ENCODE measurements at regions not wholly inside any gene's neighbourhood (a gene's known extent, or its start where the extent isn't known, plus 50 kb on each side); places are given as distances from the start of the nearest gene placed in this dataset. TPM values are rescaled to one million over a fixed set of nuclear protein-coding genes. Genes with fewer than 3 reads are reported as not detected.
"Not testable (repeated sequence)": the region's sequence is repeated elsewhere in the genome, so short reads cannot be mapped to it uniquely, and the experiment has no call there.

DNA sequence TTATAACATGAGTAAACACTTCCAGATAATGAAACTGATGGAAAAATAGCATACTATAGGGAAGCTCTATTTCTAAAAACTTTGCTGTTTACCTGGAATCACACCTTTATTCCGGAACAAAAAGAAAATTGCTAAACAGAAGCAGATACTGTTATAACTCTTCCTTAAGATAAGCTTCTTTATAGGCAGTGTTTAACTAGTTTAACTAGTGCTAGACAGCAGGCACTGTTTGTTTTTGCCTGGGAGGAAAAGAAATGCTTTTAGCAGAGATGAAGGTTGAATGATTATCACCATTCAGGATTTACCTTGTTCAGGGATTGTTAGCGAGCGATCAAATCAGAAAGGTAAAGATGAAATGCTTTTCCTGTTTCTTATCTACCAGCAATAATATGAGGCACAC is 54.7 kb upstream of the PDPR start:
- DNase-seq; H3K27ac ChIP-seq (replicated peaks); H3K9me3 ChIP-seq (replicated peaks); H3K27me3 ChIP-seq (ENCODE audit: low read depth); H3K4me3 ChIP-seq; intact Hi-C loops (cut with micrococcal nuclease); H3K36me3 ChIP-seq: not testable (repeated sequence)
- H3K4me1 ChIP-seq, result peaks cover 18% of the 10 kb centered on the region

GRCh38 chr16:70060521-70061027 is 53.6 kb upstream of the PDPR start:
- peaks cover 27% of the 10 kb centered on the region for H3K4me1 ChIP-seq
- H3K9me3 ChIP-seq (replicated peaks); intact Hi-C loops (cut with micrococcal nuclease); H3K27me3 ChIP-seq (ENCODE audit: low read depth); H3K36me3 ChIP-seq; DNase-seq; H3K4me3 ChIP-seq; H3K27ac ChIP-seq (replicated peaks): not testable (repeated sequence)

DNA sequence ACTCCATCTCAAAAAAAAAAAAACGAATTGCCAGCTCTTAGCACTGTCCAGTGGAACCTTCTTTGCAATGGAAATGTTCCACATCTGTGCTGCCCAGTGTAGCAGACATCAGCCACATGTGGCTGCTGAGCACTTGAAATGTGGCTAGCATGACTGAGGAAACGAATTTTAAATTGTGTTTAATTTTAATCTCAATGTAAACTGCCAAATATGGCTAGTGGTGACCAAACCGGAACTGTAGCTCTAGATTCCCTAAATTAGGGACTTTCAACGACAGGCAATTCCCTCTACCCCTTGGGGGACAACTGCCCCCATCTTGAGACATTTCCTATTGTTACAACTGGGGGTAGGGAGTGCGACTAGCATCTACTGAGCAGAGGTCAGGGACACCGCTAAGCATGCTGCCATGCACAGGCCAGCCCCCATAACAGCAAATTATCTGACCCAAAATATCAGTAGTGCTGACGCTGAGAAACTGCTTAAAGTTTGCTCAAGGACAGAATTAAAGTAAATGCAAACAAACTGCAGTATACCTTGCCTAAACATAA is 52.4 kb upstream of the PDPR start:
- H3K4me3 ChIP-seq; H3K27me3 ChIP-seq (ENCODE audit: low read depth); intact Hi-C loops (cut with micrococcal nuclease); H3K9me3 ChIP-seq (replicated peaks); H3K27ac ChIP-seq (replicated peaks); DNase-seq; H3K36me3 ChIP-seq: not testable (repeated sequence)
- H3K4me1 ChIP-seq, result peaks cover 31% of the 10 kb centered on the region

DNA sequence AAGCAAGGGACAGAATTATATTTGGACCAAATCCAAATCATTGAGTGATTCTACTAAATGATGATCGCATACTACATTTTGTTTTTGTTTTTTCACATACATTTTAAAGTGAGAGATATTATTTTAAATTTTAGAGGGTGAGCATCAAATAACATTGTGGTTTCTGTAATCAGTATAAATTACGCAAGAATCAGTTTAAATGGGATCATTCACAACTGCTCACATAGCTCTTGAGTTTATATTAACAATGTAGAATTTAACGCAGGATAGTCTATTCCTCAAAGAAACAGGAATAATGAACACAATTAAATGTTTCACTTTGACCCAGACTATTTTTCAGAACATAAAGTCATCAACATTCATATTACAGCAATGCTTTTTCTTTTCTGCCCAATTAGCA is 51.2 kb upstream of the PDPR start:
- DNase-seq; H3K4me3 ChIP-seq; H3K36me3 ChIP-seq; intact Hi-C loops (cut with micrococcal nuclease); H3K27me3 ChIP-seq (ENCODE audit: low read depth); H3K9me3 ChIP-seq (replicated peaks); H3K27ac ChIP-seq (replicated peaks): not testable (repeated sequence)
- H3K4me1 ChIP-seq, result peaks cover 26% of the 10 kb centered on the region

Small RNA genes in the stretch of these regions (microRNA-seq; reads per million reads assigned to microRNA genes)
- gene MIR1972-2, result not detected

Data from left ventricle myocardium inferior (tissue), 1 donor.